ENCODE measurements at regions not wholly inside any gene's neighbourhood (a gene's known extent, or its start where the extent isn't known, plus 50 kb on each side); places are given as distances from the start of the nearest gene placed in this dataset.
"Not testable (repeated sequence)": the region's sequence is repeated elsewhere in the genome, so short reads cannot be mapped to it uniquely, and the experiment has no call there.

DNA sequence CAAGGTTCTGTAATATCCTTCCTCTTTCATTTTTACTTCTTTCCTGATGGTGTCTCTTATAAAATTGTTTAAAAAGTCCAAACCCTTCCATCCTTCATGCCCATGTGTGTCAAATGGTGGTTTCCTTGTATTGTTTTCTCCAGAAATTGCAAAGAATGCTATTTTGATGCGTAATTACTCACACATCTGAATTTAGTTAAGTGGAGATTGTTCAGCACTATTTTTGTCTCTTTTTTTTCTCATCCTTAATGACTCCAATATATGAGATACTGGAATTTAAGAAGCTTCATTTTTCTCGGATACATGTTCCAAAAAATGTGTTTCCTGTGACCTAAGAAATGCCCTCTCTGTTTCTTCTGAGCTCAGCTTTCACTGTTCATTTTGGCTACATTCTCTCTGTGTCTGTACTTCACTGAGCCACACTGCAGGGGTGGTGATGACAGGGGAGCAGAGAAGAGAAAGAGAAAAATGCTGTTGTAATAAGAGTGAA is 799.8 kb downstream of the DIPK2A start:
- no peak for DNase-seq

DNA sequence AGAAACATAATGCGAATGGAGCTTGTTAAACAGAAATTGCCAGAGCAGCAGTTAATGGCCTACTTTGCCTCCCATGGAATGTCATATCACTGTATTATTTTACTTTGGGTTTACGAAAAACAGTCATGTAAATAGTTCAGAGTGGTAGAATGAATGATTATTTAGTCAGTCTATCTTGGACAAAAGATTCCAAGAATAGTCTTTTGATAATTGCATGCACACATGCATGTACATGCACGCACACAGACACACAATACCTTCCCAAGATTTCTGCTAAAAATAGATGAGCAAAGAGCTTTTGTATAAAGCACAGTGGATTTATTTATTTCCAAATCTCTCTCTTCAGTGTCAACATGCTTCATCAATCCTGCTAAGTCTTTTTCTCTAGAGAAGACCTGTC is 800.7 kb downstream of the DIPK2A start:
- no peak for DNase-seq

- DNase-seq = no peak
Measured at GRCh38 chr3:144773350-144773749, 801.7 kb downstream of the DIPK2A start.

- no peak for DNase-seq
Measured at GRCh38 chr3:144774897-144775296, 803.3 kb downstream of the DIPK2A start.

- no peak for DNase-seq
Measured at GRCh38 chr3:144775551-144775950, 803.9 kb downstream of the DIPK2A start.

DNA sequence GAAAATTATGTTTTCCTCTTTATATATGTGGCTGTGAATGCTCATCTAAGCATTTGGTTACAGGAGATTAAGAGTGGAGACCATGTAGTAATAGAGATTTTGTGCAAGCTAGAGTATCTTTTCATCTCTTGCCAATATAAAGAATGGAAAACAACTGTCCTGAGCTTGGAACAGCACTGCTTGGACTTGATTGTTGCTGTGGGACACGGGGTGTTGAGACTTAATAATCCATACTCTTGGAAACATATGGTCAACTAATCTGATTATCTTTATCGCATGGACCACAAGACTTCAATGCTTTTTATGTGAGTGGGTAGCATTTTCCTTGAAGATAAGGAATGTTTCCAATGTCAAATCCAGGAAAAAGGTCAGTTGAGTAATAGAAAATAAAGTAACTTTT is 806.3 kb downstream of the DIPK2A start:
- no peak for DNase-seq

DNA sequence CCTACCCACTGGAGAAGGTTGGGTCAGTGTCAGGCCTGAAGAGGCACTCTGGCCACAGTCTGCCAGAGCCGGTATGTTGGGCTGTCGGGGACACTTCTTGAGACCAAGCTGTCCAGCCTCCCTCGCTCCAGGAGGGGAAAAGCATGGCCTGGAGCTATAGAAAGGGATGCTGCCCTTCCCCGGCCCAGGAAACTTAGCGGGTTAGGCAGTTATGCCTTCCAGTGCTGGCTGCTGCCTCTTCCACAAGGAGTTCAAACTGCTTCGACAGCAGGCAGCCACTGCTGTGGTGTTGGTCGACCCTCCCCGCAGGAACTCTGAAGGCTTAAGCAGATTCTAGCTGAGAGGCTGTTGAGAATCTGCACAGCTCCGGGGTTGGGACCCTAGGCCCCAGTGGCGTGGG is 819.4 kb downstream of the DIPK2A start:
- no peak for DNase-seq

- no peak for DNase-seq
Measured at GRCh38 chr3:144801890-144802289, 830.3 kb downstream of the DIPK2A start.

GRCh38 chr3:144809380-144809779 is 837.8 kb downstream of the DIPK2A start:
- DNase-seq = no peak

- DNase-seq = no peak
Measured at GRCh38 chr3:144810160-144810559, 838.5 kb downstream of the DIPK2A start.

DNA sequence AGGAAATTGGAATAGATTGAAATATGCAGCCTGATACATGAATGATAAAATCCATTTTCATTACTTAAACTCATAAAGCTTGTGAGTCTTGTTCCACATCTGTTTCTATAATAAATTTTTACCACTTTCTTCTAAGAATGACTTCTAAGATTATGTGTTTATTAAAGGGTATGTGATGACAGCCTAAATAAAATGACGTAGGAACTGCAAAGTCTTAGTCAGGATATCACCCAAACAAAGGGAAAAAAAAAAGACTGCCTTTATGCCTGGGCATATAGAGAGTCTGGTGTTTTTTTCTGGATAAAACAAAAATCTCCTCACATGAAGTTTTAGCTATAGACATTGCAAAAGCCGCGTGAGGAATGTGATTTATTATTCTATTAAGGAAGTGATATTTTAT is 844.0 kb downstream of the DIPK2A start:
- DNase-seq = no peak

DNA sequence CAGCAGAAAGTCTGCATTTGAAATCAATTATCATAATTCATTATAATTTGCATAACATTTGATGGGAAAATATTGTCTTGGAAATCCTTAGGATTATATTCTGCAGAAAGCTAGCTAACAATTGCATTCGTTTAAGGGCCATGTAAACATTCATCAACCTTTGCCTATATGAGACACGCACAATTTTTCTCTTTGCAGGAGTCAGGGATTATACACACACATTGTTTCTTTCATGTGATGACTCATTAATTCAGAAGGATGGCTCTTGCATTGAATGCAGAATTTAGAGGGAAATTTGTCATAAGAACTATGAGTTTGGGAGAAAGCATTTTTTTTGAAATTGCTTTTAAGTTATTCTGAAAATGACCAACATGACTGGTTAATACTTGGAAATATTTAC is 844.7 kb downstream of the DIPK2A start:
- no peak for DNase-seq

- no peak for DNase-seq
Measured at GRCh38 chr3:144818973-144819372, 847.4 kb downstream of the DIPK2A start.

GRCh38 chr3:144820232-144820631 is 848.6 kb downstream of the DIPK2A start:
- not testable (repeated sequence) for DNase-seq

- no peak for DNase-seq
Measured at GRCh38 chr3:144820726-144821125, 849.1 kb downstream of the DIPK2A start.

- DNase-seq = no peak
Measured at GRCh38 chr3:144821583-144821982, 850.0 kb downstream of the DIPK2A start.

DNA sequence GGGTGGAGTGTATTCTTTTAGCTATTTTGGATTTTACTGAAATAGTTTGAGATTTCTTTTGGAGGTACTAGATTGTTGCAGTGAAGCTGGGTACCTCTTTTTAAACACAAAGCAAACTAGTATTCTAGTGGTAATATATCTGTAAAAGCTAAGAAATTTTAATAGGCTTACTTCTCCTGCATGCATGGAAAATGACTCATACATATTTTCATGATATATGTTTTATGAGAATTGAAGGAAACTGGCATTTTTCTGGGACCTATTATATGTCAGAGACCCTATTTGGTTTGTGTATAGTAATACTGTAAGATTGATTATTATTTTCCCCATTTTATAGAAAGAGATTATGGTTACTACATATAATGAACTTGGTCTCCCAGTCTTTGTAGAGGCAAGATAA is 851.0 kb downstream of the DIPK2A start:
- DNase-seq = no peak

DNA sequence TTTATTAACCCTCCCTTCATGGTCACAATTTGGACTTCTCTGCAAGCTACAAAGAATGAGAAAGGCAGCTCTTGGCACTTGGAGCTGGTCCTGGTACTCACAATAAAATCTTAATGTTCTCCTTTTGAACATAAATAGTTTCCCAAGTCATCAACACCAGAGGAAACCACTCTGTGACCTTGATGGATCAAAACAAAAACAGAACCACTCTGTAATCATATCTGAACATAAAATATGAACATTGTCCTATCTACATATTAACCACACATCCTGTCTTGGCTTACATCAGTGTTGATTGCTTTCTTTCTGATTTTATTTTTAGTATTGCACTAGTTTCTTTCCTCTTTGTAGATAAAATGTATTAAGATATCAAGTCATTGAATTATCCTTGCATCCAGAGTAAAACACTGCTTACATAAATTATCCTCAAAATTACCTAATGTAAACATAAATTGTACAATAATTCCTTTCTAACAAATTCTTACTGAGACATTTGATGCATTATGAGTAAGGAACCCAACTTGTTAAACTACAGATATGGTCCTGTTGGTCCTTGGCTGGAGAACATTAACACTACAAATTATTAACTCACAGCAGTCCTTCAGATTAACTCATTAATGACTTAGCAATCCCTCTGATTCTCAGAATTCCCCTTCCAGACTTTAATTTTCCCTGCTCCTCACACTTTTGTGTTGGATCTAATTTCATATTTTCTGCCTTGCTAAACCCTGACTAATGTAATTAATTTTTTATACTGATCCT is 860.5 kb downstream of the DIPK2A start:
- DNase-seq = no peak

GRCh38 chr3:144839991-144840390 is 868.4 kb downstream of the DIPK2A start:
- no peak for DNase-seq

DNA sequence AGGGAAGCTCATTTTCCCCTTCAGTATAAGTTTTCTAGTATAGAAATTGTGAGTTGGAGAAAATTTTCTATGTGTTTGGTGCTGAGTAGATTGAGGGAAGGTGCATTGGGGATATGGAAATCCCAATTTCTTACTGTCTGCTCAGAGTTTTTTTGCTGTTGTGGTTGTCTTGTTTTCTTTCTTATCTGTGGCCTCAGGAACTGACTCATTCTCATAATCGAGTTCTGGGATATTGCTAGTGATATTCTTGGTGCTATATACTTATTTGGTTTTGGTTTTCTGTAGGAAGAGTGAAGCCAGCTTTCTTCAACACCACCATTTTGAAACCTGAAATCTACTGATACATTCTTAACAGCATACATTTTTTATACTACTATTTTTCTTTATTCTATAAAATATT is 869.2 kb downstream of the DIPK2A start:
- no peak for DNase-seq

DNA sequence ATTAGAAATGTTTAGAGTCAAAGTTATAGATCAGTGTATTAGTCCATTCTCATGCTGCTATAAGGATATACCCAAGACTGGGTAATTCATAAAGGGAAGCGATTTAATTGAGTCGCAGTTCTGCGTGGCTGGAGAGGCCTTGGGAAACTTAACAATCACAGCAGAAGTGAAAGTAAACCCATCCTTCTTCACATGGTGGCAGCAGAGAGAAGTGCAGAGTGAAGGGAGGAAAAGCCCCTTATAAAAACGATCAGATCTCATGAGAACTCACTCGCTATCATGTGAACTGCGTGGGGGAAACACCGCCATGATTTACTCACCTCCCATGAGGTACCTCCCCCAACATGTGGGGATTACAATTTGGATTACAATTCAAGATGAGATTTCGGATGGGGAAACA is 871.5 kb downstream of the DIPK2A start:
- DNase-seq = no peak

GRCh38 chr3:144852999-144853398 is 881.4 kb downstream of the DIPK2A start:
- no peak for DNase-seq

- not testable (repeated sequence) for DNase-seq
Measured at GRCh38 chr3:144854020-144854419, 882.4 kb downstream of the DIPK2A start.

DNA sequence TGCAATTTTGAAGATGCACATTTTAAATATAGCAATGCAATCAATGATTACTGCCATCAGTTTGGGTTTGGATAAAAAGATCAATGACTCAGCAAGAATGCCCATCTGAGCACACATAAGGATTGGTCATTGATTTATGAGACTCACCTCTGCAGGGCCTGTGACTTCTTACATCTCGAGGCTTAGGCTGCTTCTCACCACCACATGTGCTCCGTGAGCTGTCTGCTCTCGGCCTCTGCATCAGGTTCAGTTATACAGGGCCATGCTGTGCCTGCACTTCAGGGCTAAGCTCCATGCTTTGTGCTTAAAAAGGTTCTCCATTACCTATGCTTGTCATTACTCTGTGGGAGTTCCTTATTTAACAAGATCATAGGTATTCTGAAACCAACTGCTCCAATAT is 887.5 kb downstream of the DIPK2A start:
- no peak for DNase-seq

DNA sequence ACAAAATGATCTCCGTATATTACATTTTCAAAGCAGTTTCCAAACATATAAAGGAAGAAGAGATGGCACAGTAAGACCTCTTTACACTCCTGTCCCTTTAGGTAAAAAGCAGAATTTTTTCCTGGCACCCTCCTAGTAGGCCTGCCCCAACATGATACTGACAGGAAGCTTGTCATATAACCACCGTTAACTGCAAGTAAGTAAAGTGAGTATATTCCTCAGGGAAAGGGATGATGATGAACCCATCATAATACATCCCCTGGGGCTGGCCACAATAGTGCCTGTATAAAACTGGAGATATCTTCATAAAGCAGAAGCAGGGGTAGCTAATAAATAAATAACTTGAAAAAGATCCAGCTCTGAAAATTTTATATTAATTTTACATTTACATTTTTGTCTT is 893.0 kb downstream of the DIPK2A start:
- DNase-seq = no peak
